HCT116 (cell line): ENCODE measurements at regions not wholly inside any gene's neighbourhood (a gene's known extent, or its start where the extent isn't known, plus 50 kb on each side); places are given as distances from the start of the nearest gene placed in this dataset.

ENCODE experiments used
- ATAC-seq: fragments of 200-7000 bp; cut with Tn5 transposase; 2 replicates; pipeline ENCODE4 v1.9.1; 2020; ENCODE audit warnings: mild to moderate bottlenecking, moderate library complexity
- BruUV-seq: library from RNA; stranded (reverse); fragments of 400-500 nt; replicated peaks from 2 replicates; lab custom pipeline; 2021; lab: Mats Ljungman, UMichigan
- CTCF ChIA-PET: fragments of 300-600 bp; sonication (Branson Sonifier 250); formaldehyde crosslinking; loops from one replicate; lab custom pipeline; 2021; ENCODE audit warnings: antibody characterized with exemption; lab: Charles Lee
- POLR2A ChIA-PET: fragments of 300-600, 350-600 bp; sonication (Branson Sonifier 250); formaldehyde crosslinking; loops from one replicate; lab custom pipeline; 2021; ENCODE audit warnings: antibody characterized with exemption; lab: Charles Lee
- RAD21 ChIA-PET, 2 experiments: fragments of 300-600 bp; sonication (Branson Sonifier 250); formaldehyde crosslinking; loops; one replicate each; lab custom pipeline; 2023; ENCODE audit warnings: low total read pairs in 2 of 2; ENCODE audit not compliant: uncharacterized antibody in 2 of 2, unreplicated experiment in 2 of 2, low non-redundant PET in 1 of 2; lab: Charles Lee
- DNase-seq: peaks from one replicate; pipeline ENCODE4 v3.0.0-alpha.2; 2010; ENCODE audit warnings: low read depth, low spot score
- H2AFZ ChIP-seq: fragments of 200-600 bp; shearing (Covaris generic), sonication (generic); 2 replicates; pipeline ENCODE4 v1.6.1; 2017; ENCODE audit warnings: low read depth, mixed run types, mixed read lengths, antibody characterized with exemption, low read length; ENCODE audit not compliant: poor library complexity, severe bottlenecking
- H3K27ac ChIP-seq: 2 replicates; pipeline ENCODE4 v1.5.1; 2012; ENCODE audit warnings: low read depth, low read length
- H3K27me3 ChIP-seq: fragments of 200-600 bp; sonication (generic); 2 replicates; pipeline ENCODE4 v1.6.1; 2016; ENCODE audit warnings: mixed run types, low read length, mixed read lengths; ENCODE audit not compliant: insufficient read depth
- H3K36me3 ChIP-seq, 2 experiments: fragments of 200-500 bp in 1 of 2; fragments of 200-600 bp in 1 of 2; sonication (Bioruptor generic) in 1 of 2; sonication (generic) in 1 of 2; 2 replicates each; pipeline versions ENCODE4 v1.5.1 to v1.6.1; 2014 to 2016; ENCODE audit warnings: low read length in 2 of 2, inconsistent platforms in 1 of 2, mixed read lengths in 1 of 2, mixed run types in 1 of 2; ENCODE audit not compliant: insufficient read depth in 2 of 2, control insufficient read depth in 1 of 2
- H3K4me1 ChIP-seq, 2 experiments: fragments of 200-600 bp in 1 of 2; sonication (generic) in 1 of 2; 2 replicates each; pipeline versions ENCODE4 v1.5.1 to v1.6.1; 2012 to 2017; ENCODE audit warnings: low read length in 2 of 2, inconsistent platforms in 1 of 2, mild to moderate bottlenecking in 1 of 2, mixed read lengths in 1 of 2, mixed run types in 1 of 2, moderate library complexity in 1 of 2; ENCODE audit not compliant: insufficient read depth in 2 of 2, control insufficient read depth in 1 of 2
- H3K4me2 ChIP-seq: fragments of 200-600 bp; sonication (generic); 2 replicates; pipeline ENCODE4 v1.6.1; 2017; ENCODE audit warnings: mixed run types, low read length, mixed read lengths
- H3K4me3 ChIP-seq, 2 experiments: fragments of 200-600 bp in 1 of 2; sonication (generic) in 1 of 2; replicated peaks in 1 of 2; 2 replicates each; pipeline ENCODE4 v1.5.1; 2011 to 2016; ENCODE audit warnings: low read length in 2 of 2, control low read depth in 1 of 2, low read depth in 1 of 2, mild to moderate bottlenecking in 1 of 2, mixed read lengths in 1 of 2, mixed run types in 1 of 2
- H3K79me2 ChIP-seq: fragments of 200-600 bp; sonication (generic); 2 replicates; pipeline ENCODE4 v1.6.1; 2017; ENCODE audit warnings: mild to moderate bottlenecking, mixed run types, low read length, moderate library complexity, mixed read lengths; ENCODE audit not compliant: insufficient read depth
- H3K9ac ChIP-seq: fragments of 200-600 bp; sonication (generic); 2 replicates; pipeline ENCODE4 v1.6.1; 2016; ENCODE audit warnings: low read length, mixed read lengths
- H3K9me2 ChIP-seq: fragments of 200-600 bp; sonication (generic), shearing (Covaris generic); 2 replicates; pipeline ENCODE4 v1.6.1; 2017; ENCODE audit warnings: mixed run types, mild to moderate bottlenecking, moderate library complexity; ENCODE audit not compliant: insufficient read depth
- H3K9me3 ChIP-seq, 2 experiments: fragments of 200-500 bp in 1 of 2; fragments of 200-600 bp in 1 of 2; sonication (Bioruptor generic) in 1 of 2; sonication (generic) in 1 of 2; 2 replicates each; pipeline ENCODE4 v1.6.1; 2014 to 2017; ENCODE audit warnings: low read length in 2 of 2, mixed read lengths in 2 of 2, inconsistent platforms in 1 of 2, low read depth in 1 of 2, mild to moderate bottlenecking in 1 of 2, mixed run types in 1 of 2, moderate library complexity in 1 of 2; ENCODE audit not compliant: control insufficient read depth in 1 of 2, insufficient read depth in 1 of 2
- H4K20me1 ChIP-seq: fragments of 200-600 bp; sonication (generic), shearing (Covaris generic); 2 replicates; pipeline ENCODE4 v1.6.1; 2017; ENCODE audit warnings: mixed run types, mild to moderate bottlenecking, moderate library complexity; ENCODE audit not compliant: insufficient read depth
- CBX3 ChIP-seq: IDR thresholded peaks from 2 replicates; pipeline ENCODE4 v1.6.1; 2012; ENCODE audit warnings: low read depth
- CEBPB ChIP-seq: IDR thresholded peaks from 2 replicates; pipeline ENCODE4 v1.6.1; 2012; ENCODE audit warnings: low read depth
- EZH2 ChIP-seq: fragments of 200-600 bp; sonication (generic); IDR thresholded peaks from 2 replicates; pipeline ENCODE4 v1.6.1; 2017; ENCODE audit warnings: antibody characterized with exemption, mixed run types
- EZH2phosphoT487 ChIP-seq: fragments of 200-600 bp; IDR thresholded peaks from 2 replicates; pipeline ENCODE4 v1.6.1; 2018; ENCODE audit warnings: antibody characterized with exemption, borderline replicate concordance
- FOSL1 ChIP-seq: IDR thresholded peaks from 2 replicates; pipeline ENCODE4 v1.6.1; 2012; ENCODE audit warnings: low read depth
- JUND ChIP-seq: IDR thresholded peaks from 2 replicates; pipeline ENCODE4 v1.6.1; 2012
- POLR2A ChIP-seq: IDR thresholded peaks from 2 replicates; pipeline ENCODE4 v1.7.0; 2011; ENCODE audit warnings: borderline replicate concordance; ENCODE audit not compliant: insufficient read depth, insufficient read length; ENCODE audit errors: extremely low read depth
- POLR2AphosphoS5 ChIP-seq: IDR thresholded peaks from 2 replicates; pipeline ENCODE4 v1.6.1; 2011; ENCODE audit warnings: mild to moderate bottlenecking, low read depth, low read length, moderate library complexity
- RAD21 ChIP-seq: IDR thresholded peaks from 2 replicates; pipeline ENCODE4 v1.6.1; 2012; ENCODE audit warnings: low read depth, mild to moderate bottlenecking
- REST ChIP-seq: IDR thresholded peaks from 2 replicates; pipeline ENCODE4 v1.6.1; 2012; ENCODE audit warnings: low read depth
- SIN3A ChIP-seq: IDR thresholded peaks from 2 replicates; pipeline ENCODE4 v1.6.1; 2012; ENCODE audit warnings: low read depth
- SP1 ChIP-seq: IDR thresholded peaks from 2 replicates; pipeline ENCODE4 v1.6.1; 2012; ENCODE audit warnings: low read depth
- YY1 ChIP-seq: IDR thresholded peaks from 2 replicates; pipeline ENCODE4 v1.6.1; 2011; ENCODE audit warnings: low read length, low read depth, moderate library complexity, mild to moderate bottlenecking; ENCODE audit not compliant: insufficient replicate concordance; ENCODE audit errors: extremely low read depth
- ZFX ChIP-seq: fragments of 450-650 bp; IDR thresholded peaks from 2 replicates; pipeline ENCODE4 v1.6.1; 2017
- ZNF274 ChIP-seq: fragments of 200-500 bp; sonication (Bioruptor generic); IDR thresholded peaks from 2 replicates; pipeline ENCODE4 v1.6.1; 2014; ENCODE audit warnings: mild to moderate bottlenecking, low read depth, low read length, inconsistent platforms
- intact Hi-C: fragments of 100-400 bp; cut with micrococcal nuclease; formaldehyde crosslinking; loops from 2 replicates; pipeline ENCODE4 v1.10.0; 2022
- TF ChIP-seq, protein P1 (sequence below): IDR thresholded peaks from 2 replicates; pipeline ENCODE4 v1.6.1; 2012
- TF ChIP-seq, protein P2 (sequence below): IDR thresholded peaks from 2 replicates; pipeline ENCODE4 v1.6.1; 2011; ENCODE audit warnings: mild to moderate bottlenecking, low read length, moderate library complexity; ENCODE audit not compliant: insufficient replicate concordance; ENCODE audit errors: extremely low read depth
- TF ChIP-seq, protein P3 (sequence below): IDR thresholded peaks from 2 replicates; pipeline ENCODE4 v1.6.1; 2012

- Histone ChIP-seq H3K36me3 (no peaks in the 10 kb centered on the region), H4K20me1 (no peaks in the 10 kb centered on the region), H2AFZ (no peak overlapping the region), H3K9ac (no peak overlapping the region), H3K9me2 (no peaks in the 10 kb centered on the region), H3K27me3 (peaks cover 29% of the 10 kb centered on the region), H3K27ac (no peak overlapping the region), H3K4me3 (no peak overlapping the region), H3K79me2 (no peaks in the 10 kb centered on the region), H3K4me1 (no peaks in the 10 kb centered on the region), H3K4me2 (no peak overlapping the region), H3K9me3 (no peaks in the 10 kb centered on the region)
- intact Hi-C loops: no loop called here
- DNase-seq (no peak), ATAC-seq (no peak)
- ChIA-PET CTCF (no interaction called here), RAD21 (no interaction called here), POLR2A (interaction anchor here (1.5 kb wide), 1 partner anchor 22 kb away, joined by 3 read pairs; no protein-coding TSS in a partner anchor)
- BruUV-seq: no TSS peak
- TF ChIP-seq, protein P1, sequence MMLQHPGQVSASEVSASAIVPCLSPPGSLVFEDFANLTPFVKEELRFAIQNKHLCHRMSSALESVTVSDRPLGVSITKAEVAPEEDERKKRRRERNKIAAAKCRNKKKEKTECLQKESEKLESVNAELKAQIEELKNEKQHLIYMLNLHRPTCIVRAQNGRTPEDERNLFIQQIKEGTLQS: no peak
- TF ChIP-seq POLR2AphosphoS5 (no peak), CEBPB (no peak), RAD21 (no peak), YY1 (no peak), FOSL1 (no peak), ZNF274 (no peak), SP1 (no peak), SIN3A (no peak), POLR2A (no peak), EZH2 (no peak), JUND (no peak), ZFX (no peak), EZH2phosphoT487 (no peak), REST (no peak), CBX3 (no peak)
- TF ChIP-seq, protein P2, sequence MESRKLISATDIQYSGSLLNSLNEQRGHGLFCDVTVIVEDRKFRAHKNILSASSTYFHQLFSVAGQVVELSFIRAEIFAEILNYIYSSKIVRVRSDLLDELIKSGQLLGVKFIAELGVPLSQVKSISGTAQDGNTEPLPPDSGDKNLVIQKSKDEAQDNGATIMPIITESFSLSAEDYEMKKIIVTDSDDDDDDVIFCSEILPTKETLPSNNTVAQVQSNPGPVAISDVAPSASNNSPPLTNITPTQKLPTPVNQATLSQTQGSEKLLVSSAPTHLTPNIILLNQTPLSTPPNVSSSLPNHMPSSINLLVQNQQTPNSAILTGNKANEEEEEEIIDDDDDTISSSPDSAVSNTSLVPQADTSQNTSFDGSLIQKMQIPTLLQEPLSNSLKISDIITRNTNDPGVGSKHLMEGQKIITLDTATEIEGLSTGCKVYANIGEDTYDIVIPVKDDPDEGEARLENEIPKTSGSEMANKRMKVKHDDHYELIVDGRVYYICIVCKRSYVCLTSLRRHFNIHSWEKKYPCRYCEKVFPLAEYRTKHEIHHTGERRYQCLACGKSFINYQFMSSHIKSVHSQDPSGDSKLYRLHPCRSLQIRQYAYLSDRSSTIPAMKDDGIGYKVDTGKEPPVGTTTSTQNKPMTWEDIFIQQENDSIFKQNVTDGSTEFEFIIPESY: no peak
- TF ChIP-seq, protein P3, sequence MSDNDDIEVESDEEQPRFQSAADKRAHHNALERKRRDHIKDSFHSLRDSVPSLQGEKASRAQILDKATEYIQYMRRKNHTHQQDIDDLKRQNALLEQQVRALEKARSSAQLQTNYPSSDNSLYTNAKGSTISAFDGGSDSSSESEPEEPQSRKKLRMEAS: no peak
Observed at GRCh38 chr18:24536326-24536725, 75.9 kb downstream of the HRH4 start.
